Lung (tissue), 11 donors: ENCODE measurements at regions not wholly inside any gene's neighbourhood (a gene's known extent, or its start where the extent isn't known, plus 50 kb on each side); places are given as distances from the start of the nearest gene placed in this dataset.
"Not testable (repeated sequence)": the region's sequence is repeated elsewhere in the genome, so short reads cannot be mapped to it uniquely, and the experiment has no call there.

Experiments used
- ATAC-seq: fragments of 200-7000 bp; cut with Tn5 transposase; one replicate; pipeline ENCODE4 v1.9.1; 2020; ENCODE audit warnings: moderate number of reproducible peaks; ENCODE audit not compliant: insufficient read depth, low FRiP score
- DNase-seq, 3 donors: peaks; one replicate each; pipeline ENCODE4 v3.0.0-alpha.2; 2013 to 2017
- H3K27ac ChIP-seq, 2 donors: one replicate each; pipeline ENCODE4 v1.5.1; 2013; ENCODE audit warnings: mild to moderate bottlenecking in 2 of 2, moderate library complexity in 2 of 2, control low read depth in 1 of 2, inconsistent platforms in 1 of 2, low read depth in 1 of 2, low read length in 1 of 2
- H3K27me3 ChIP-seq, 3 donors: one replicate each; pipeline ENCODE4 v1.5.1; 2013; ENCODE audit warnings: low read length in 2 of 3; ENCODE audit not compliant: control insufficient read depth in 3 of 3, insufficient read depth in 3 of 3
- H3K36me3 ChIP-seq, 4 donors: one replicate each; pipeline ENCODE4 v1.5.1; 2013; ENCODE audit warnings: low read length in 4 of 4, mild to moderate bottlenecking in 1 of 4, moderate library complexity in 1 of 4; ENCODE audit not compliant: control insufficient read depth in 4 of 4, insufficient read depth in 4 of 4
- H3K4me1 ChIP-seq, 5 donors: one replicate each; pipeline ENCODE4 v1.5.1; 2013; ENCODE audit warnings: low read length in 5 of 5, mild to moderate bottlenecking in 2 of 5, moderate library complexity in 1 of 5; ENCODE audit not compliant: control insufficient read depth in 5 of 5, insufficient read depth in 5 of 5
- H3K4me3 ChIP-seq: one replicate; pipeline ENCODE4 v1.5.1; 2013; ENCODE audit warnings: mild to moderate bottlenecking, control low read depth, moderate library complexity
- H3K9ac ChIP-seq, 2 donors: one replicate each; pipeline ENCODE4 v1.5.1; 2013; ENCODE audit warnings: low read length in 2 of 2, control low read depth in 1 of 2; ENCODE audit not compliant: insufficient read depth in 1 of 2
- H3K9me3 ChIP-seq, 4 donors: one replicate each; pipeline ENCODE4 v1.5.1; 2013; ENCODE audit warnings: low read length in 3 of 4, mild to moderate bottlenecking in 1 of 4, moderate library complexity in 1 of 4; ENCODE audit not compliant: control insufficient read depth in 4 of 4, insufficient read depth in 3 of 4
- WGBS, 2 donors: extraction: QIAGEN DNeasy Blood & Tissue Kit; methylation state at CpG; one replicate each; pipeline ENCODE4 v1.1.7; 2013; 5-methylcytosine and 5-hydroxymethylcytosine counted together
- TF ChIP-seq, protein P1 (sequence below): IDR thresholded peaks from 2 replicates; pipeline ENCODE4 v1.5.1; 2012; ENCODE audit warnings: mild to moderate bottlenecking; ENCODE audit errors: control extremely low read depth, extremely low read depth
- donor health status: control.
- donor health status: control.
- donor health status: Bipolar disorder and iron deficiency.
- donor health status: healthy.
- donor health status: DM: yes; HTN: yes; CAD: no.

DNA sequence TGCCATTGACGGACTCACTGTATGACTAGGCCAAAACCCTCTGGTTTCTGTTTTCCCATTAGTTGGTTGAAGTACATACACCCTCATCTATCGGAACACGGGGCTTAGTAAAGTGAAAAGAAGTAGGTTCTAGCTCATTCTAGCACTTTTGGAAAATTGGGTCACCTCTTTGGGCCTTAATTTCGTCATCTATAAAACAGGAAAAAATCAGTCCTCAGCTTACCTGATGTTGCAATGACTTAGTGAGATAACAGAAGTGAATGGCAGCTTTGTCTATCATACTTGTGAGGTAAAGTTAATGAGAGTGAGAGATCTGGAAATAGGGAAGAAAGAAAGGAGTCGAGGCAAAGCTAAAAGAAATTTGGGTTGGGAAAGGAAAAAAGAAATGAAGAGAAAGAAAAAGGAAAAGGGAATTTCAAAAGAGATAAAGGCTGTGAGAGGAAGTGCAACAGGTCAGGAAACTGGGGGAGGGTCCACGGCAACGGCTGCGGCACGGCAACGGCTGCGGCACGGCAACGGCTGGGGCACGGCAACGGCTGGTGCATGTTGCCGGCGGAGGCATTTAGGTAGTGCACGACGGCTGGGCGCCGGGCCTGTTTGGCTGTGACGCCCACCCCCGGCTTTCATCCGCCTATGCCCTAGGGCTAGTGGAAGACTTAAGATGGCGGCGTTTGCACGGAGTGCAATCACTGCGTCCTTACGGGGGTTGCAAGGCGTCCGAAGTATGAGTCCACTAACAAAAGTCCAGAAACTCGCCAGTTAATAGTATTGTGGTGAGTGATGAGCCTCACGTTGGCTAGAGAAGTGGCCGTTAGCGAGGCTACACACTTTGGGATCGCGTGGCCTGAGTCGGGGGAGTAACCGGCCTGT, 91.4 kb upstream of the XIST start:
- Histone ChIP-seq H3K4me1 (peaks cover 0 to 10% (median 3%) of the 10 kb centered on the region in 5 donors), H3K27me3 (no peaks in the 10 kb centered on the region), H3K9me3 (no peaks in the 10 kb centered on the region), H3K9ac (peak overlapping the region; percentile 98 to 99), H3K27ac (peak overlapping the region; percentile 83 to 96), H3K36me3 (peaks cover 0 to 3% (median 0%) of the 10 kb centered on the region in 4 donors), H3K4me3 (peak overlapping the region; percentile 84)
- TF ChIP-seq, protein P1, sequence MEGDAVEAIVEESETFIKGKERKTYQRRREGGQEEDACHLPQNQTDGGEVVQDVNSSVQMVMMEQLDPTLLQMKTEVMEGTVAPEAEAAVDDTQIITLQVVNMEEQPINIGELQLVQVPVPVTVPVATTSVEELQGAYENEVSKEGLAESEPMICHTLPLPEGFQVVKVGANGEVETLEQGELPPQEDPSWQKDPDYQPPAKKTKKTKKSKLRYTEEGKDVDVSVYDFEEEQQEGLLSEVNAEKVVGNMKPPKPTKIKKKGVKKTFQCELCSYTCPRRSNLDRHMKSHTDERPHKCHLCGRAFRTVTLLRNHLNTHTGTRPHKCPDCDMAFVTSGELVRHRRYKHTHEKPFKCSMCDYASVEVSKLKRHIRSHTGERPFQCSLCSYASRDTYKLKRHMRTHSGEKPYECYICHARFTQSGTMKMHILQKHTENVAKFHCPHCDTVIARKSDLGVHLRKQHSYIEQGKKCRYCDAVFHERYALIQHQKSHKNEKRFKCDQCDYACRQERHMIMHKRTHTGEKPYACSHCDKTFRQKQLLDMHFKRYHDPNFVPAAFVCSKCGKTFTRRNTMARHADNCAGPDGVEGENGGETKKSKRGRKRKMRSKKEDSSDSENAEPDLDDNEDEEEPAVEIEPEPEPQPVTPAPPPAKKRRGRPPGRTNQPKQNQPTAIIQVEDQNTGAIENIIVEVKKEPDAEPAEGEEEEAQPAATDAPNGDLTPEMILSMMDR, result no peak
- DNase-seq (peak; percentile 88 to 97 (median 95)), ATAC-seq (peak; percentile 100)
- WGBS, 2 donors, result 5 to 6% methylated on average over 20 to 39 of the region's 39 CpGs

- TF ChIP-seq, protein P1, result no peak
- no peak overlapping the region for H3K4me3 ChIP-seq
- no peaks in the 10 kb centered on the region for H3K9me3 ChIP-seq
- peaks cover 0 to 10% (median under 1%) of the 10 kb centered on the region in 5 donors for H3K4me1 ChIP-seq
- DNase-seq, result no peak
- H3K27me3 ChIP-seq, result no peaks in the 10 kb centered on the region
- no peak overlapping the region for H3K9ac ChIP-seq
- no peak overlapping the region for H3K27ac ChIP-seq
- H3K36me3 ChIP-seq, result no peaks in the 10 kb centered on the region
- ATAC-seq, result no peak
- WGBS, 2 donors, result 74 to 88% methylated on average over 2 of the region's 2 CpGs
These were observed 88.5 kb upstream of the XIST start for GRCh38 chrX:73940893-73941470.

GRCh38 chrX:73937843-73938242, 85.3 kb upstream of the XIST start:
- H3K9me3 ChIP-seq, H3K9ac ChIP-seq, H3K27ac ChIP-seq, ATAC-seq, H3K4me3 ChIP-seq, DNase-seq, H3K27me3 ChIP-seq, H3K4me1 ChIP-seq, H3K36me3 ChIP-seq: not testable (repeated sequence)
- WGBS, 2 donors, result 55 to 69% methylated on average over 14 to 15 of the region's 15 CpGs

GRCh38 chrX:73932522-73932921, 80.0 kb upstream of the XIST start:
- H3K27ac ChIP-seq, result no peak overlapping the region
- H3K9ac ChIP-seq, result no peak overlapping the region
- ATAC-seq (no peak), DNase-seq (no peak)
- TF ChIP-seq, protein P1, result no peak
- no peaks in the 10 kb centered on the region for H3K27me3 ChIP-seq
- no peaks in the 10 kb centered on the region for H3K4me1 ChIP-seq
- H3K9me3 ChIP-seq, result no peaks in the 10 kb centered on the region
- no peak overlapping the region for H3K4me3 ChIP-seq
- no peaks in the 10 kb centered on the region for H3K36me3 ChIP-seq
- WGBS, 2 donors, result 72 to 88% methylated on average over 2 of the region's 2 CpGs
